A549 (cell line): ENCODE measurements at regions not wholly inside any gene's neighbourhood (a gene's known extent, or its start where the extent isn't known, plus 50 kb on each side); places are given as distances from the start of the nearest gene placed in this dataset.
A peak's percentile ranks its signal among the peaks of the same experiment; 100 is the strongest.

Source experiments
- CBX2 ChIP-seq: fragments of 200-600 bp; sonication (generic); IDR thresholded peaks from 2 replicates; pipeline ENCODE4 v1.6.1; 2016; ENCODE audit warnings: low read depth, mild to moderate bottlenecking, borderline replicate concordance
- CHD2 ChIP-seq: fragments of 150-350 bp; IDR thresholded peaks from 2 replicates; pipeline ENCODE4 v1.6.1; 2014; ENCODE audit warnings: low read length; ENCODE audit not compliant: partially characterized antibody
- CHD4 ChIP-seq: fragments of 200-600 bp; sonication (generic); IDR thresholded peaks from 2 replicates; pipeline ENCODE4 v1.6.1; 2016; ENCODE audit warnings: antibody characterized with exemption, mild to moderate bottlenecking, borderline replicate concordance
- CTCF ChIP-seq: fragments of >200 bp; sonication (Bioruptor Twin); formaldehyde crosslinking; IDR thresholded peaks from 3 replicates; pipeline ENCODE4 v1.5.1; 2016
- EHF ChIP-seq: fragments of 250-450 bp; sonication (Bioruptor Pico); IDR thresholded peaks from 2 replicates; pipeline ENCODE4 v1.5.0; 2020; ENCODE audit warnings: mild to moderate bottlenecking
- EHMT2 ChIP-seq: fragments of 200-600 bp; sonication (generic); IDR thresholded peaks from 2 replicates; pipeline ENCODE4 v1.6.1; 2016; ENCODE audit warnings: antibody characterized with exemption, low read depth, mild to moderate bottlenecking, moderate library complexity
- EP300 ChIP-seq, 2 experiments: fragments of >200 bp; sonication (Bioruptor Twin); formaldehyde crosslinking; IDR thresholded peaks; 2 replicates in 1 of 2; 3 replicates in 1 of 2; pipeline ENCODE4 v1.6.1; 2016 to 2017
- FOSL2 ChIP-seq, 2 experiments: fragments of 450-650 bp in 1 of 2; fragments of >200 bp in 1 of 2; sonication (Bioruptor Twin) in 1 of 2; formaldehyde crosslinking; IDR thresholded peaks; 2 replicates each; pipeline versions ENCODE4 v1.5.0 to v1.6.1; 2016 to 2020; ENCODE audit warnings: mild to moderate bottlenecking in 1 of 2, moderate library complexity in 1 of 2
- GATA3 ChIP-seq: IDR thresholded peaks from 2 replicates; pipeline ENCODE4 v1.6.1; 2012; ENCODE audit warnings: borderline replicate concordance
- HOXA7 ChIP-seq: fragments of 250-450 bp; sonication (Bioruptor Pico); IDR thresholded peaks from 2 replicates; pipeline ENCODE4 v1.5.0; 2020; ENCODE audit warnings: mild to moderate bottlenecking, moderate library complexity
- HOXB13 ChIP-seq: fragments of 250-450 bp; sonication (Bioruptor Pico); IDR thresholded peaks from 2 replicates; pipeline ENCODE4 v1.5.0; 2020; ENCODE audit warnings: low read depth, mild to moderate bottlenecking, moderate library complexity
- JUN ChIP-seq, 2 experiments: fragments of >200 bp; sonication (Bioruptor Twin); formaldehyde crosslinking; IDR thresholded peaks; 2 replicates in 1 of 2; 3 replicates in 1 of 2; pipeline ENCODE4 v1.6.1; 2016 to 2017
- KDM1A ChIP-seq: fragments of 200-600 bp; sonication (generic); IDR thresholded peaks from 2 replicates; pipeline ENCODE4 v1.6.1; 2016; ENCODE audit warnings: low read depth, mild to moderate bottlenecking
- MAX ChIP-seq: IDR thresholded peaks from 2 replicates; pipeline ENCODE4 v1.6.1; 2012
- MYC ChIP-seq: IDR thresholded peaks from 2 replicates; pipeline ENCODE4 v1.6.1; 2012; ENCODE audit warnings: mild to moderate bottlenecking, inconsistent platforms, low read length, improper control_type of control experiment, borderline replicate concordance
- PHF8 ChIP-seq: fragments of 200-600 bp; sonication (generic); IDR thresholded peaks from 2 replicates; pipeline ENCODE4 v1.6.1; 2016; ENCODE audit warnings: low read depth, mild to moderate bottlenecking, antibody characterized with exemption, moderate library complexity, borderline replicate concordance
- RAD21 ChIP-seq, 2 experiments: fragments of >200 bp in 1 of 2; sonication (Bioruptor Twin) in 1 of 2; formaldehyde crosslinking in 1 of 2; IDR thresholded peaks in 1 of 2; conservative IDR thresholded peaks in 1 of 2; 2 replicates in 1 of 2; 3 replicates in 1 of 2; pipeline ENCODE4 v1.6.1; 2012 to 2018; ENCODE audit warnings: inconsistent platforms in 1 of 2
- RCOR1 ChIP-seq: fragments of 150-350 bp; IDR thresholded peaks from 2 replicates; pipeline ENCODE4 v1.6.1; 2014; ENCODE audit warnings: antibody characterized with exemption, low read length, low read depth
- RFX5 ChIP-seq: fragments of 450-650 bp; IDR thresholded peaks from 2 replicates; pipeline ENCODE4 v1.7.1; 2014; ENCODE audit warnings: antibody characterized with exemption, mild to moderate bottlenecking, moderate library complexity
- SMC3 ChIP-seq: fragments of >200 bp; sonication (Bioruptor Twin); formaldehyde crosslinking; IDR thresholded peaks from 3 replicates; pipeline ENCODE4 v1.6.1; 2018; ENCODE audit warnings: inconsistent platforms
- SREBF2 ChIP-seq: fragments of 450-650 bp; IDR thresholded peaks from 2 replicates; pipeline ENCODE4 v1.6.1; 2014; ENCODE audit warnings: mild to moderate bottlenecking, moderate library complexity
- TFCP2L1 ChIP-seq: fragments of 250-450 bp; sonication (Bioruptor Pico); IDR thresholded peaks from 2 replicates; pipeline ENCODE4 v1.5.0; 2021; ENCODE audit warnings: mild to moderate bottlenecking
- TP53 ChIP-seq: fragments of 250-450 bp; sonication (Bioruptor Pico); IDR thresholded peaks from 2 replicates; pipeline ENCODE4 v1.5.0; 2021; ENCODE audit warnings: mild to moderate bottlenecking, moderate library complexity
- ZNF302 ChIP-seq: fragments of 250-450 bp; sonication (Bioruptor Pico); IDR thresholded peaks from 2 replicates; pipeline ENCODE4 v1.9.0; 2021; ENCODE audit warnings: inconsistent platforms, mild to moderate bottlenecking, moderate library complexity
- TF ChIP-seq, protein P1 (sequence below): fragments of 150-350 bp; IDR thresholded peaks from 2 replicates; pipeline ENCODE4 v1.6.1; 2014; ENCODE audit warnings: low read depth, mild to moderate bottlenecking, low read length
- TF ChIP-seq, protein P2 (sequence below): fragments of 200-600 bp; sonication (generic); IDR thresholded peaks from 2 replicates; pipeline ENCODE4 v1.6.1; 2016; ENCODE audit warnings: antibody characterized with exemption, mild to moderate bottlenecking, moderate library complexity
- TF ChIP-seq, protein P3 (sequence below): fragments of 250-450 bp; sonication (Bioruptor Pico); IDR thresholded peaks from 2 replicates; pipeline ENCODE4 v1.5.0; 2020; ENCODE audit warnings: low read depth, mild to moderate bottlenecking, moderate library complexity

GRCh38 chr15:70508561-70509281, 254.6 kb downstream of the UACA start (continued):
- peak; percentile 91 for TF ChIP-seq EHF (CRISPR knock-in tag)
- no peak for TF ChIP-seq CHD4
- TF ChIP-seq RAD21 (conservative IDR thresholded peaks at IDR 0.05 in 1 of 2, IDR thresholded peaks at IDR 0.05 in 1 of 2): peak; percentile 42 to 45; a peak in 4 of 5 replicates
- TF ChIP-seq, protein P1, sequence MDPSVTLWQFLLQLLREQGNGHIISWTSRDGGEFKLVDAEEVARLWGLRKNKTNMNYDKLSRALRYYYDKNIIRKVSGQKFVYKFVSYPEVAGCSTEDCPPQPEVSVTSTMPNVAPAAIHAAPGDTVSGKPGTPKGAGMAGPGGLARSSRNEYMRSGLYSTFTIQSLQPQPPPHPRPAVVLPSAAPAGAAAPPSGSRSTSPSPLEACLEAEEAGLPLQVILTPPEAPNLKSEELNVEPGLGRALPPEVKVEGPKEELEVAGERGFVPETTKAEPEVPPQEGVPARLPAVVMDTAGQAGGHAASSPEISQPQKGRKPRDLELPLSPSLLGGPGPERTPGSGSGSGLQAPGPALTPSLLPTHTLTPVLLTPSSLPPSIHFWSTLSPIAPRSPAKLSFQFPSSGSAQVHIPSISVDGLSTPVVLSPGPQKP: no peak
- no peak for TF ChIP-seq PHF8
- peak; percentile 59; the same call in 1 of the 2 replicates for TF ChIP-seq TFCP2L1 (CRISPR knock-in tag)
- peak; percentile 72 to 76; a peak in 3 of 5 replicates for TF ChIP-seq EP300 (IDR thresholded peaks at IDR 0.05)
- TF ChIP-seq, protein P2, sequence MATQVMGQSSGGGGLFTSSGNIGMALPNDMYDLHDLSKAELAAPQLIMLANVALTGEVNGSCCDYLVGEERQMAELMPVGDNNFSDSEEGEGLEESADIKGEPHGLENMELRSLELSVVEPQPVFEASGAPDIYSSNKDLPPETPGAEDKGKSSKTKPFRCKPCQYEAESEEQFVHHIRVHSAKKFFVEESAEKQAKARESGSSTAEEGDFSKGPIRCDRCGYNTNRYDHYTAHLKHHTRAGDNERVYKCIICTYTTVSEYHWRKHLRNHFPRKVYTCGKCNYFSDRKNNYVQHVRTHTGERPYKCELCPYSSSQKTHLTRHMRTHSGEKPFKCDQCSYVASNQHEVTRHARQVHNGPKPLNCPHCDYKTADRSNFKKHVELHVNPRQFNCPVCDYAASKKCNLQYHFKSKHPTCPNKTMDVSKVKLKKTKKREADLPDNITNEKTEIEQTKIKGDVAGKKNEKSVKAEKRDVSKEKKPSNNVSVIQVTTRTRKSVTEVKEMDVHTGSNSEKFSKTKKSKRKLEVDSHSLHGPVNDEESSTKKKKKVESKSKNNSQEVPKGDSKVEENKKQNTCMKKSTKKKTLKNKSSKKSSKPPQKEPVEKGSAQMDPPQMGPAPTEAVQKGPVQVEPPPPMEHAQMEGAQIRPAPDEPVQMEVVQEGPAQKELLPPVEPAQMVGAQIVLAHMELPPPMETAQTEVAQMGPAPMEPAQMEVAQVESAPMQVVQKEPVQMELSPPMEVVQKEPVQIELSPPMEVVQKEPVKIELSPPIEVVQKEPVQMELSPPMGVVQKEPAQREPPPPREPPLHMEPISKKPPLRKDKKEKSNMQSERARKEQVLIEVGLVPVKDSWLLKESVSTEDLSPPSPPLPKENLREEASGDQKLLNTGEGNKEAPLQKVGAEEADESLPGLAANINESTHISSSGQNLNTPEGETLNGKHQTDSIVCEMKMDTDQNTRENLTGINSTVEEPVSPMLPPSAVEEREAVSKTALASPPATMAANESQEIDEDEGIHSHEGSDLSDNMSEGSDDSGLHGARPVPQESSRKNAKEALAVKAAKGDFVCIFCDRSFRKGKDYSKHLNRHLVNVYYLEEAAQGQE: no peak
- peak; percentile 11; the same call in 1 of the 2 replicates for TF ChIP-seq HOXB13 (CRISPR knock-in tag)
- peak; percentile 84 for TF ChIP-seq HOXA7
- TF ChIP-seq ZNF302 (CRISPR knock-in tag): peak; percentile 63; the same call in 1 of the 2 replicates
- no peak for TF ChIP-seq CBX2
- TF ChIP-seq, protein P3, sequence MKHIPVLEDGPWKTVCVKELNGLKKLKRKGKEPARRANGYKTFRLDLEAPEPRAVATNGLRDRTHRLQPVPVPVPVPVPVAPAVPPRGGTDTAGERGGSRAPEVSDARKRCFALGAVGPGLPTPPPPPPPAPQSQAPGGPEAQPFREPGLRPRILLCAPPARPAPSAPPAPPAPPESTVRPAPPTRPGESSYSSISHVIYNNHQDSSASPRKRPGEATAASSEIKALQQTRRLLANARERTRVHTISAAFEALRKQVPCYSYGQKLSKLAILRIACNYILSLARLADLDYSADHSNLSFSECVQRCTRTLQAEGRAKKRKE (CRISPR knock-in tag): peak; percentile 86
- peak; percentile 43; the same call in 2 of the 3 replicates for TF ChIP-seq SMC3
- TF ChIP-seq CTCF: peak; percentile 22; the same call in 1 of the 3 replicates
- peak; percentile 94 for TF ChIP-seq GATA3
- TF ChIP-seq FOSL2 (IDR thresholded peaks at IDR 0.05): peak; percentile 91
- TF ChIP-seq FOSL2 (CRISPR knock-in tag; IDR thresholded peaks at IDR 0.05): peak; percentile 97
- TF ChIP-seq MYC: peak; percentile 87
- no peak for TF ChIP-seq EHMT2
- no peak for TF ChIP-seq RCOR1
- no peak for TF ChIP-seq RFX5
- TF ChIP-seq KDM1A: no peak
- no peak for TF ChIP-seq CHD2
- peak in 1 of 2 experiments; percentile 58; a peak in 3 of 5 replicates for TF ChIP-seq JUN (IDR thresholded peaks at IDR 0.05)
- no peak for TF ChIP-seq SREBF2
- peak; percentile 83; the same call in 1 of the 2 replicates for TF ChIP-seq TP53 (CRISPR knock-in tag)
- TF ChIP-seq MAX: peak; percentile 94
